ENCODE measurements at regions not wholly inside any gene's neighbourhood (a gene's known extent, or its start where the extent isn't known, plus 50 kb on each side); places are given as distances from the start of the nearest gene placed in this dataset.

GRCh38 chr22:34878171-34878570 lies 187.8 kb upstream of the ISX start:
- H3K4me2 ChIP-seq (ENCODE audit: control insufficient read depth, extremely low read depth, insufficient read depth, low read depth, low read length), result no peak overlapping the region
- H4K20me1 ChIP-seq (ENCODE audit: control insufficient read depth, extremely low read depth, insufficient read depth, low read length), result no peaks in the 10 kb centered on the region
- no peaks in the 10 kb centered on the region for H3K79me2 ChIP-seq (ENCODE audit: control insufficient read depth, insufficient read depth, low read length)
- H3K4me1 ChIP-seq (ENCODE audit: control insufficient read depth, extremely low read depth, insufficient read depth, low read length), result peaks cover 2% of the 10 kb centered on the region
- no peak for TF ChIP-seq CTCF (optimal IDR thresholded peaks at IDR 0.05 in 1 of 3, IDR thresholded peaks at IDR 0.05 in 1 of 3, conservative IDR thresholded peaks at IDR 0.05 in 1 of 3; ENCODE audit: extremely low read depth in 1 of 3, insufficient read depth in 2 of 3, low read length in 3 of 3)
- no peak for TF ChIP-seq EZH2 (IDR thresholded peaks at IDR 0.05; ENCODE audit: low read length)
- no peaks in the 10 kb centered on the region for H3K27me3 ChIP-seq (ENCODE audit: control insufficient read depth, extremely low read depth, insufficient read depth, low read length)
- no peaks in the 10 kb centered on the region for H3K9me1 ChIP-seq (ENCODE audit: control insufficient read depth, extremely low read depth, insufficient read depth, low read length)
- H3K27ac ChIP-seq (ENCODE audit: control insufficient read depth, insufficient read depth, low read length), result no peak overlapping the region
- no peak overlapping the region for H3K4me3 ChIP-seq (ENCODE audit: control insufficient read depth in 2 of 3, extremely low read depth in 1 of 3, insufficient read depth in 2 of 3, low read depth in 1 of 3, low read length in 3 of 3)
- DNase-seq (ENCODE audit: low read depth, low spot score) (no peak), FAIRE-seq (peak; percentile 44)
- no peak overlapping the region for H3K9ac ChIP-seq (ENCODE audit: control insufficient read depth, extremely low read depth, insufficient read depth, low read length)
- dilution Hi-C loops (cut with MboI; ENCODE audit: extremely low pct_ligation_motif_present, low sequenced_read_pairs), result no loop called here
- H3K9me3 ChIP-seq (ENCODE audit: control insufficient read depth, low read depth, low read length), result no peaks in the 10 kb centered on the region
- H2AFZ ChIP-seq (ENCODE audit: control insufficient read depth, low read length), result no peak overlapping the region
- H3K36me3 ChIP-seq (ENCODE audit: control insufficient read depth in 2 of 2, extremely low read depth in 1 of 2, insufficient read depth in 2 of 2, low read length in 2 of 2), result no peaks in the 10 kb centered on the region

GRCh38 chr22:34879001-34879400 lies 187.0 kb upstream of the ISX start:
- FAIRE-seq, result peak; percentile 34
- Histone ChIP-seq H3K9me3 (ENCODE audit: control insufficient read depth, low read depth, low read length) (no peaks in the 10 kb centered on the region), H3K27me3 (ENCODE audit: control insufficient read depth, extremely low read depth, insufficient read depth, low read length) (no peaks in the 10 kb centered on the region), H3K4me3 (ENCODE audit: control insufficient read depth in 2 of 3, extremely low read depth in 1 of 3, insufficient read depth in 2 of 3, low read depth in 1 of 3, low read length in 3 of 3) (no peak overlapping the region), H2AFZ (ENCODE audit: control insufficient read depth, low read length) (no peak overlapping the region), H3K27ac (ENCODE audit: control insufficient read depth, insufficient read depth, low read length) (no peak overlapping the region), H3K9me1 (ENCODE audit: control insufficient read depth, extremely low read depth, insufficient read depth, low read length) (no peaks in the 10 kb centered on the region), H3K4me1 (ENCODE audit: control insufficient read depth, extremely low read depth, insufficient read depth, low read length) (peaks cover 2% of the 10 kb centered on the region), H3K36me3 (ENCODE audit: control insufficient read depth in 2 of 2, extremely low read depth in 1 of 2, insufficient read depth in 2 of 2, low read length in 2 of 2) (no peaks in the 10 kb centered on the region), H3K9ac (ENCODE audit: control insufficient read depth, extremely low read depth, insufficient read depth, low read length) (no peak overlapping the region), H3K4me2 (ENCODE audit: control insufficient read depth, extremely low read depth, insufficient read depth, low read depth, low read length) (no peak overlapping the region), H4K20me1 (ENCODE audit: control insufficient read depth, extremely low read depth, insufficient read depth, low read length) (no peaks in the 10 kb centered on the region), H3K79me2 (ENCODE audit: control insufficient read depth, insufficient read depth, low read length) (no peaks in the 10 kb centered on the region)
- peak; percentile 45 for DNase-seq (ENCODE audit: low read depth, low spot score)
- dilution Hi-C loops (cut with MboI; ENCODE audit: extremely low pct_ligation_motif_present, low sequenced_read_pairs), result no loop called here
- no peak for TF ChIP-seq EZH2 (IDR thresholded peaks at IDR 0.05; ENCODE audit: low read length)
- no peak for TF ChIP-seq CTCF (optimal IDR thresholded peaks at IDR 0.05 in 1 of 3, IDR thresholded peaks at IDR 0.05 in 1 of 3, conservative IDR thresholded peaks at IDR 0.05 in 1 of 3; ENCODE audit: extremely low read depth in 1 of 3, insufficient read depth in 2 of 3, low read length in 3 of 3)

Data from keratinocyte (primary cell).